HEK293 (cell line): ENCODE measurements at regions not wholly inside any gene's neighbourhood (a gene's known extent, or its start where the extent isn't known, plus 50 kb on each side); places are given as distances from the start of the nearest gene placed in this dataset.
A peak's percentile ranks its signal among the peaks of the same experiment; 100 is the strongest.

Source experiments
- CTCF ChIA-PET: fragments of 350-600 bp; formaldehyde crosslinking; extraction: SDS; loops from one replicate; lab custom pipeline; 2021; ENCODE audit warnings: antibody characterized with exemption; lab: Yijun Ruan, JAX
- POLR2A ChIA-PET: fragments of 300-600 bp; formaldehyde crosslinking; extraction: SDS; loops from one replicate; lab custom pipeline; 2020; ENCODE audit warnings: antibody characterized with exemption, inconsistent platforms; lab: Yijun Ruan, JAX
- H3K27ac ChIP-seq: fragments of 200-500 bp; sonication (Bioruptor generic); 2 replicates; pipeline ENCODE4 v1.5.1; 2014; ENCODE audit warnings: low read depth, low read length, control low read depth, inconsistent platforms; ENCODE audit errors: extremely low read depth
- H3K36me3 ChIP-seq, 2 experiments: fragments of 200-500 bp in 1 of 2; sonication (Bioruptor generic) in 1 of 2; 1 replicate in 1 of 2; 2 replicates in 1 of 2; pipeline ENCODE4 v1.5.1; 2014 to 2017; ENCODE audit warnings: inconsistent platforms in 2 of 2, low read length in 2 of 2; ENCODE audit not compliant: control insufficient read depth in 2 of 2, insufficient read depth in 1 of 2
- H3K4me1 ChIP-seq: fragments of 200-500 bp; sonication (Bioruptor generic); 2 replicates; pipeline ENCODE4 v1.5.1; 2014; ENCODE audit warnings: mild to moderate bottlenecking, low read length, inconsistent platforms; ENCODE audit not compliant: control insufficient read depth, insufficient read depth
- H3K4me3 ChIP-seq: 2 replicates; pipeline ENCODE4 v1.5.1; 2011; ENCODE audit warnings: low read depth, mild to moderate bottlenecking, control low read depth, low read length, moderate library complexity
- H3K9me3 ChIP-seq: fragments of 200-500 bp; sonication (Bioruptor generic); 2 replicates; pipeline ENCODE4 v1.5.1; 2014; ENCODE audit warnings: low read depth, low read length, inconsistent platforms; ENCODE audit not compliant: control insufficient read depth, insufficient read depth
- BCL11A ChIP-seq: fragments of 450-650 bp; formaldehyde crosslinking; IDR thresholded peaks from 2 replicates; pipeline ENCODE4 v1.5.1; 2016; ENCODE audit warnings: low read depth, missing biosample characterization, missing genetic modification characterization
- REPIN1 ChIP-seq: fragments of 450-650 bp; formaldehyde crosslinking; IDR thresholded peaks from 2 replicates; pipeline ENCODE4 v1.5.1; 2017; ENCODE audit warnings: missing biosample characterization, missing genetic modification characterization, low read depth
- ZIC2 ChIP-seq: fragments of 450-650 bp; formaldehyde crosslinking; IDR thresholded peaks from 2 replicates; pipeline ENCODE4 v1.5.1; 2016; ENCODE audit warnings: missing biosample characterization, missing genetic modification characterization
- ZNF148 ChIP-seq: fragments of 450-650 bp; formaldehyde crosslinking; IDR thresholded peaks from 2 replicates; pipeline ENCODE4 v1.5.0; 2017; ENCODE audit warnings: missing biosample characterization, missing genetic modification characterization, borderline replicate concordance
- ZNF155 ChIP-seq: fragments of 450-650 bp; formaldehyde crosslinking; IDR thresholded peaks from 2 replicates; pipeline ENCODE4 v1.5.1; 2016; ENCODE audit warnings: missing biosample characterization, missing genetic modification characterization
- ZNF202 ChIP-seq: fragments of 450-650 bp; formaldehyde crosslinking; IDR thresholded peaks from 2 replicates; pipeline ENCODE4 v1.5.1; 2016; ENCODE audit warnings: missing biosample characterization, missing genetic modification characterization, borderline replicate concordance
- ZNF280C ChIP-seq: fragments of 450-650 bp; formaldehyde crosslinking; IDR thresholded peaks from 2 replicates; pipeline ENCODE4 v1.5.1; 2016; ENCODE audit warnings: missing biosample characterization, missing genetic modification characterization
- ZNF362 ChIP-seq: fragments of 450-650 bp; formaldehyde crosslinking; IDR thresholded peaks from 2 replicates; pipeline ENCODE4 v1.5.1; 2016; ENCODE audit warnings: missing biosample characterization, missing genetic modification characterization
- ZNF510 ChIP-seq: fragments of 450-650 bp; formaldehyde crosslinking; IDR thresholded peaks from 2 replicates; pipeline ENCODE4 v1.5.1; 2018; ENCODE audit warnings: mild to moderate bottlenecking, missing genetic modification characterization, missing biosample characterization; ENCODE audit not compliant: insufficient replicate concordance
- ZNF621 ChIP-seq: fragments of 450-650 bp; formaldehyde crosslinking; IDR thresholded peaks from 2 replicates; pipeline ENCODE4 v1.5.1; 2017; ENCODE audit warnings: missing biosample characterization, missing genetic modification characterization
- ZSCAN30 ChIP-seq: fragments of 450-650 bp; IDR thresholded peaks from 2 replicates; pipeline ENCODE4 v1.5.1; 2018; ENCODE audit warnings: missing biosample characterization, mild to moderate bottlenecking, missing genetic modification characterization, moderate library complexity

GRCh38 chr6:168783720-168784119, 342.7 kb downstream of the SMOC2 start (continued):
- TF ChIP-seq ZNF362 (no peak), ZNF155 (tag by site-specific recombination) (no peak)

GRCh38 chr6:168782187-168782751, 341.3 kb downstream of the SMOC2 start:
- H3K27ac ChIP-seq: no peak overlapping the region
- ChIA-PET POLR2A (no interaction called here), CTCF (no interaction called here)
- no peaks in the 10 kb centered on the region for H3K36me3 ChIP-seq
- no peaks in the 10 kb centered on the region for H3K4me1 ChIP-seq
- TF ChIP-seq ZIC2 (tag by site-specific recombination) (0 out of 2 replicates have a peak, but pooled peaks have one; percentile 15), ZNF280C (no peak)
- H3K4me3 ChIP-seq: no peak overlapping the region
- H3K9me3 ChIP-seq: no peaks in the 10 kb centered on the region

- H3K27ac ChIP-seq: no peak overlapping the region
- ChIA-PET CTCF (interaction anchor here (1.0 kb wide), 1 partner anchor 65 kb away, joined by 3 read pairs; no protein-coding TSS in a partner anchor), POLR2A (no interaction called here)
- TF ChIP-seq ZNF510 (no peak), ZNF621 (no peak), REPIN1 (tag by site-specific recombination) (no peak), ZNF148 (tag by site-specific recombination) (no peak), ZNF202 (tag by site-specific recombination) (no peak), ZSCAN30 (tag by site-specific recombination) (no peak)
- no peak overlapping the region for H3K4me3 ChIP-seq
- no peaks in the 10 kb centered on the region for H3K4me1 ChIP-seq
- no peaks in the 10 kb centered on the region for H3K36me3 ChIP-seq
- H3K9me3 ChIP-seq: no peaks in the 10 kb centered on the region
Measured at GRCh38 chr6:168778201-168778600, 337.2 kb downstream of the SMOC2 start.

- H3K4me3 ChIP-seq: no peak overlapping the region
- ChIA-PET POLR2A (no interaction called here), CTCF (no interaction called here)
- H3K27ac ChIP-seq: no peak overlapping the region
- no peak for TF ChIP-seq BCL11A (tag by site-specific recombination)
- no peaks in the 10 kb centered on the region for H3K9me3 ChIP-seq
- H3K4me1 ChIP-seq: no peaks in the 10 kb centered on the region
- no peaks in the 10 kb centered on the region for H3K36me3 ChIP-seq
Measured at GRCh38 chr6:168774381-168774780, 333.4 kb downstream of the SMOC2 start.
